ENCODE measurements at regions not wholly inside any gene's neighbourhood (a gene's known extent, or its start where the extent isn't known, plus 50 kb on each side); places are given as distances from the start of the nearest gene placed in this dataset.

GRCh38 chr13:107277911-107278310, 710.0 kb upstream of the ARGLU1 start:
- no peaks in the 10 kb centered on the region for H3K36me3 ChIP-seq (ENCODE audit: control insufficient read depth, insufficient read depth, low read length)
- CTCF ChIA-PET: no interaction called here
- no peaks in the 10 kb centered on the region for H3K27me3 ChIP-seq (ENCODE audit: control insufficient read depth, insufficient read depth, low read length)
- TF ChIP-seq, protein P1, sequence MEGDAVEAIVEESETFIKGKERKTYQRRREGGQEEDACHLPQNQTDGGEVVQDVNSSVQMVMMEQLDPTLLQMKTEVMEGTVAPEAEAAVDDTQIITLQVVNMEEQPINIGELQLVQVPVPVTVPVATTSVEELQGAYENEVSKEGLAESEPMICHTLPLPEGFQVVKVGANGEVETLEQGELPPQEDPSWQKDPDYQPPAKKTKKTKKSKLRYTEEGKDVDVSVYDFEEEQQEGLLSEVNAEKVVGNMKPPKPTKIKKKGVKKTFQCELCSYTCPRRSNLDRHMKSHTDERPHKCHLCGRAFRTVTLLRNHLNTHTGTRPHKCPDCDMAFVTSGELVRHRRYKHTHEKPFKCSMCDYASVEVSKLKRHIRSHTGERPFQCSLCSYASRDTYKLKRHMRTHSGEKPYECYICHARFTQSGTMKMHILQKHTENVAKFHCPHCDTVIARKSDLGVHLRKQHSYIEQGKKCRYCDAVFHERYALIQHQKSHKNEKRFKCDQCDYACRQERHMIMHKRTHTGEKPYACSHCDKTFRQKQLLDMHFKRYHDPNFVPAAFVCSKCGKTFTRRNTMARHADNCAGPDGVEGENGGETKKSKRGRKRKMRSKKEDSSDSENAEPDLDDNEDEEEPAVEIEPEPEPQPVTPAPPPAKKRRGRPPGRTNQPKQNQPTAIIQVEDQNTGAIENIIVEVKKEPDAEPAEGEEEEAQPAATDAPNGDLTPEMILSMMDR (IDR thresholded peaks at IDR 0.05; ENCODE audit: insufficient read depth, low read depth, low read length): no peak
- H3K4me3 ChIP-seq (ENCODE audit: low read depth, low read length): no peak overlapping the region
- POLR2A ChIA-PET: no interaction called here
- DNase-seq (ENCODE audit: low read depth): no peak

DNA sequence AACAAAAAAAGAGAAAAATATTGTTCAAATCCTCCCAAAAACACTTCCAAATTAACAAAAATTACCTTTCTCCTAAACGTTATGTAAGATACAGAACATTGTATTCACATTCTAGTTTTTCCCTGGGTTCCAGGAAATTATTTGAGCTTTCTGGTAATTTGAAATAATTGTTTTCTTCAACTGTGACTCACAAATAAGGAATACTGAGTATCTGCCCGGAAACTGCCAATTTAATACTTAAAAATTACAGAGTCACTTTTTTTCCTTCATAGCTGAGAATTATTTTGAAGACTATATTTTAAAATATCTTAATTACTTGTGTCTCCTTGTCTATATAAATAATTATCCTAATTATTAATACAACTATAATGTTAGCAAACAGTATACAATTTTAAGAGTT, 709.0 kb upstream of the ARGLU1 start:
- TF ChIP-seq, protein P1 (IDR thresholded peaks at IDR 0.05; ENCODE audit: insufficient read depth, low read depth, low read length): no peak
- H3K4me3 ChIP-seq (ENCODE audit: low read depth, low read length): no peak overlapping the region
- H3K36me3 ChIP-seq (ENCODE audit: control insufficient read depth, insufficient read depth, low read length): no peaks in the 10 kb centered on the region
- ChIA-PET POLR2A (no interaction called here), CTCF (no interaction called here)
- no peak for DNase-seq (ENCODE audit: low read depth)
- H3K27me3 ChIP-seq (ENCODE audit: control insufficient read depth, insufficient read depth, low read length): no peaks in the 10 kb centered on the region

DNA sequence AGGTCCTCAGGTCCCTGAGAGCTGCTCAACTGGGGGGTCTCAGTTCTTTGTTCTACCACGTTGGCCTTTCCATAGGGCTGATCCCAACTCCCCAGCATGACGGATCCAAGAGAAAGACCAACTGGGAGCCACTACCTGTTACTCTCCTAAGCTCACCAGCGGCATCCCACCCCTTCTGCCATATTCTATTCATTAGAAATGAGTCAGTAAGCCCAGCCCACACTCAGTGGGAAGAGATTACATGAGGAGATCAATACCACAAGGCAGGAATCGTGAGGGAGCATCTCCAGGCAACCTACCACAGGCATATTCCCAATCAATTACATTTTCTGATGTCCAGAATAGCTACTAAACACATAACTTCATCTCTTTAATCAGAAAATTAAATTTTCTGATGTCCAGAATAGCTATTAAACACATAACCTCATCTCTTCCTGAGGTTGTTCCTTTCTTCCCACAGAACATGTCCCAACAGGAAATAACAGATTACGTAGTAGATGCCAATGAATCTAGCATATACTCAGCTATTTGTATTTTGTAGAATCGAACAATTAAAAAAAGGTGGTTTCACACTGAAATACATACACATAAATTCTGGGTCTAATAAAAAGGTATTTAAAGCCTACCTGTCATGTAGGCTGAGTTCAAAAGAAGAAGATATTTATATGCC, 708.1 kb upstream of the ARGLU1 start:
- TF ChIP-seq, protein P1 (IDR thresholded peaks at IDR 0.05; ENCODE audit: insufficient read depth, low read depth, low read length): no peak
- ChIA-PET CTCF (interaction anchor here (0.9 kb wide), 1 partner anchor 14 kb away, joined by 3 read pairs; no protein-coding TSS in a partner anchor), POLR2A (no interaction called here)

DNA sequence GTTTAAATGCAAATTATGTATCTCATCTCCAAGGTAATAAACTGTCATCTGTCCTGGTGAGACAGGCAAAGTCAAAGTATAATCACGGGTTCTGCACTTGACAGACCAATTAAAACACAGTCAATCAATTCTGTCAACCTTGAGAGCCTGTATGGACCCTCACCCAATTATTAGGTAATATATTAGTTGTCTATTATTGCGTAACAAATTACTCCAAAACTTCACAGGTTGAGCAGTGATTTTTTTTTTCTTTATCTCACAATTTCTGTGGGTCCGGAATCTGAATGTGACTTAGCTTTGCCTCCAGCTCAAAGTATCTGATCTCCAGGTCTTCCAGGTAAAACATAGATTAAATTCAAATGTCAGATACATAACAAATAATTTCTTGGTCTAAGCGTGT, 707.4 kb upstream of the ARGLU1 start:
- POLR2A ChIA-PET: no interaction called here
- CTCF ChIA-PET: interaction anchor here (0.9 kb wide), 1 partner anchor 15 kb away, joined by 3 read pairs; no protein-coding TSS in a partner anchor
- H3K27me3 ChIP-seq (ENCODE audit: control insufficient read depth, insufficient read depth, low read length): no peaks in the 10 kb centered on the region
- TF ChIP-seq, protein P1 (IDR thresholded peaks at IDR 0.05; ENCODE audit: insufficient read depth, low read depth, low read length): no peak
- no peak for DNase-seq (ENCODE audit: low read depth)
- H3K36me3 ChIP-seq (ENCODE audit: control insufficient read depth, insufficient read depth, low read length): no peaks in the 10 kb centered on the region
- no peak overlapping the region for H3K4me3 ChIP-seq (ENCODE audit: low read depth, low read length)

More for the DNA sequence above, 708.1 kb upstream of the ARGLU1 start:
- no peak for DNase-seq (ENCODE audit: low read depth)
- no peak overlapping the region for H3K4me3 ChIP-seq (ENCODE audit: low read depth, low read length)
- no peaks in the 10 kb centered on the region for H3K36me3 ChIP-seq (ENCODE audit: control insufficient read depth, insufficient read depth, low read length)
- H3K27me3 ChIP-seq (ENCODE audit: control insufficient read depth, insufficient read depth, low read length): no peaks in the 10 kb centered on the region

DNA sequence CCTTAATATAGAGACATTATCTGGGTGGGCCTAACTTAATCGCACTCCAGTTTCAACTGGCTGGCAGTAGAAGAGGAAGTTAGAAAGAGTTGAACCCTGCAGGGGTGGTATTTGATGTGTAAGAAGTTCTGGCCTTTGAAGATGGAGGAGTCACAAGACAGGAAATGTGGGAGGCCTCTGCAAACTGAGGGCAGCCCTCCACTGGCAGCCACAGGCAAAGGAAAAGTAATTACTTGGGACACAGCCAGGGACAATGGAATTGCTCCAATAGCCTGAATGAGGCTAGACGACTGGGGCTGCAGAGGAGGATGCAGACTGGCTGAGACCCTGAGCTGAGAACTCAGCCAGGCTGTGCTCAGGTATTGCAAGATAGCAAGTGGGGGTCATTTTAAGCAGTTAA, 703.3 kb upstream of the ARGLU1 start:
- H3K4me3 ChIP-seq (ENCODE audit: low read depth, low read length): no peak overlapping the region
- ChIA-PET CTCF (interaction anchor here (0.6 kb wide), 1 partner anchor 591 kb away, joined by 3 read pairs; no protein-coding TSS in a partner anchor), POLR2A (no interaction called here)
- TF ChIP-seq, protein P1 (IDR thresholded peaks at IDR 0.05; ENCODE audit: insufficient read depth, low read depth, low read length): no peak
- no peak for DNase-seq (ENCODE audit: low read depth)
- no peaks in the 10 kb centered on the region for H3K36me3 ChIP-seq (ENCODE audit: control insufficient read depth, insufficient read depth, low read length)
- H3K27me3 ChIP-seq (ENCODE audit: control insufficient read depth, insufficient read depth, low read length): no peaks in the 10 kb centered on the region

Data from BJ (cell line).